WTC11 (cell line): ENCODE measurements at regions not wholly inside any gene's neighbourhood (a gene's known extent, or its start where the extent isn't known, plus 50 kb on each side); places are given as distances from the start of the nearest gene placed in this dataset.

Source experiments
- ATAC-seq: fragments of 200-7000 bp; cut with Tn5 transposase; 2 replicates; pipeline ENCODE4 v1.10.0; 2021; ENCODE audit warnings: mild to moderate bottlenecking, moderate library complexity
- CTCF ChIA-PET: fragments of 300-600 bp; sonication (Branson Sonifier 250); formaldehyde crosslinking; loops from one replicate; lab custom pipeline; 2021; ENCODE audit warnings: antibody characterized with exemption; lab: Charles Lee
- POLR2A ChIA-PET: fragments of 350-600 bp; sonication (Branson Sonifier 250); formaldehyde crosslinking; loops from one replicate; lab custom pipeline; 2021; ENCODE audit warnings: antibody characterized with exemption; lab: Charles Lee
- DNase-seq: peaks from one replicate; pipeline ENCODE4 v3.0.0; 2021; ENCODE audit warnings: low spot score
- H3K27ac Mint-ChIP-seq: 2 replicates; pipeline ENCODE4 v1.8.0; 2021; ENCODE audit warnings: mixed read lengths
- H3K27me3 Mint-ChIP-seq: 2 replicates; pipeline ENCODE4 v1.8.0; 2021; ENCODE audit warnings: low read depth, mild to moderate bottlenecking, moderate library complexity, mixed read lengths
- H3K36me3 Mint-ChIP-seq: 2 replicates; pipeline ENCODE4 v1.8.0; 2021; ENCODE audit warnings: mixed read lengths
- H3K4me1 Mint-ChIP-seq: 2 replicates; pipeline ENCODE4 v1.8.0; 2022; ENCODE audit warnings: mixed read lengths
- H3K4me3 Mint-ChIP-seq: 2 replicates; pipeline ENCODE4 v1.8.0; 2021; ENCODE audit warnings: mild to moderate bottlenecking, moderate library complexity, mixed read lengths
- H3K9me3 Mint-ChIP-seq: 2 replicates; pipeline ENCODE4 v1.8.0; 2021; ENCODE audit warnings: mixed read lengths
- CBFB ChIP-seq: sonication (generic); formaldehyde crosslinking; IDR thresholded peaks from 2 replicates; pipeline ENCODE4 v1.8.1; 2022; ENCODE audit warnings: mild to moderate bottlenecking, low read depth, missing genetic modification reagents
- CTCF ChIP-seq: fragments of 200-600 bp; IDR thresholded peaks from 2 replicates; pipeline ENCODE4 v1.8.0; 2022; ENCODE audit warnings: antibody characterized with exemption
- E2F4 ChIP-seq: sonication (generic); formaldehyde crosslinking; IDR thresholded peaks from 2 replicates; pipeline ENCODE4 v1.8.1; 2022; ENCODE audit warnings: low read depth, mild to moderate bottlenecking, moderate library complexity, missing genetic modification reagents, borderline replicate concordance
- EMX1 ChIP-seq: fragments of 250-450 bp; sonication (Bioruptor Pico); IDR thresholded peaks from 2 replicates; pipeline ENCODE4 v1.8.0; 2021; ENCODE audit warnings: mild to moderate bottlenecking
- ESRRA ChIP-seq: sonication (generic); formaldehyde crosslinking; IDR thresholded peaks from 2 replicates; pipeline ENCODE4 v1.8.1; 2022; ENCODE audit warnings: mild to moderate bottlenecking, missing genetic modification reagents, borderline replicate concordance
- JUN ChIP-seq: sonication (generic); formaldehyde crosslinking; IDR thresholded peaks from 2 replicates; pipeline ENCODE4 v1.8.0; 2023; ENCODE audit warnings: mild to moderate bottlenecking, missing genetic modification reagents
- NFE2L1 ChIP-seq: sonication (generic); formaldehyde crosslinking; IDR thresholded peaks from 2 replicates; pipeline ENCODE4 v1.8.1; 2023; ENCODE audit warnings: missing genetic modification reagents
- NFYB ChIP-seq: sonication (generic); formaldehyde crosslinking; conservative IDR thresholded peaks from 2 replicates; pipeline ENCODE4 v1.8.0; 2022; ENCODE audit warnings: low read depth, missing genetic modification reagents
- SMAD3 ChIP-seq: sonication (generic); formaldehyde crosslinking; IDR thresholded peaks from 2 replicates; pipeline ENCODE4 v1.8.0; 2022; ENCODE audit warnings: missing genetic modification reagents, mild to moderate bottlenecking, borderline replicate concordance
- TEAD1 ChIP-seq: sonication (generic); formaldehyde crosslinking; IDR thresholded peaks from 2 replicates; pipeline ENCODE4 v1.8.0; 2022; ENCODE audit warnings: mild to moderate bottlenecking, missing genetic modification reagents
- ZNF281 ChIP-seq: sonication (generic); formaldehyde crosslinking; IDR thresholded peaks from 2 replicates; pipeline ENCODE4 v1.8.0; 2023; ENCODE audit warnings: mild to moderate bottlenecking, missing genetic modification reagents
- TF ChIP-seq, protein P1 (sequence below): sonication (generic); formaldehyde crosslinking; conservative IDR thresholded peaks from 2 replicates; pipeline ENCODE4 v1.8.1; 2023; ENCODE audit warnings: mild to moderate bottlenecking, low read depth, missing genetic modification reagents, moderate library complexity
- TF ChIP-seq, protein P2 (sequence below): sonication (generic); formaldehyde crosslinking; IDR thresholded peaks from 2 replicates; pipeline ENCODE4 v1.8.0; 2022; ENCODE audit warnings: mild to moderate bottlenecking, missing genetic modification reagents
- TF ChIP-seq, protein P3 (sequence below): sonication (generic); formaldehyde crosslinking; IDR thresholded peaks from 2 replicates; pipeline ENCODE4 v1.8.0; 2022; ENCODE audit warnings: mild to moderate bottlenecking, missing genetic modification reagents
- TF ChIP-seq, protein P4 (sequence below): fragments of 250-450 bp; sonication (Bioruptor Pico); conservative IDR thresholded peaks from 2 replicates; pipeline ENCODE4 v1.9.0; 2021; ENCODE audit warnings: mild to moderate bottlenecking
- TF ChIP-seq, protein P5 (sequence below): fragments of 250-450 bp; sonication (Bioruptor Pico); IDR thresholded peaks from 2 replicates; pipeline ENCODE4 v1.9.0; 2021; ENCODE audit warnings: mild to moderate bottlenecking

GRCh38 chr6:15841937-15842726 lies 179.3 kb upstream of the DTNBP1 start:
- H3K4me1 Mint-ChIP-seq: peaks cover 20% of the 10 kb centered on the region
- ChIA-PET CTCF (interaction anchor here (1.5 kb wide), 1 partner anchor 151 kb away, joined by 5 read pairs; no protein-coding TSS in a partner anchor), POLR2A (no interaction called here)
- TF ChIP-seq SMAD3 (CRISPR knock-in tag) (no peak), JUN (CRISPR knock-in tag) (no peak)
- TF ChIP-seq, protein P1, sequence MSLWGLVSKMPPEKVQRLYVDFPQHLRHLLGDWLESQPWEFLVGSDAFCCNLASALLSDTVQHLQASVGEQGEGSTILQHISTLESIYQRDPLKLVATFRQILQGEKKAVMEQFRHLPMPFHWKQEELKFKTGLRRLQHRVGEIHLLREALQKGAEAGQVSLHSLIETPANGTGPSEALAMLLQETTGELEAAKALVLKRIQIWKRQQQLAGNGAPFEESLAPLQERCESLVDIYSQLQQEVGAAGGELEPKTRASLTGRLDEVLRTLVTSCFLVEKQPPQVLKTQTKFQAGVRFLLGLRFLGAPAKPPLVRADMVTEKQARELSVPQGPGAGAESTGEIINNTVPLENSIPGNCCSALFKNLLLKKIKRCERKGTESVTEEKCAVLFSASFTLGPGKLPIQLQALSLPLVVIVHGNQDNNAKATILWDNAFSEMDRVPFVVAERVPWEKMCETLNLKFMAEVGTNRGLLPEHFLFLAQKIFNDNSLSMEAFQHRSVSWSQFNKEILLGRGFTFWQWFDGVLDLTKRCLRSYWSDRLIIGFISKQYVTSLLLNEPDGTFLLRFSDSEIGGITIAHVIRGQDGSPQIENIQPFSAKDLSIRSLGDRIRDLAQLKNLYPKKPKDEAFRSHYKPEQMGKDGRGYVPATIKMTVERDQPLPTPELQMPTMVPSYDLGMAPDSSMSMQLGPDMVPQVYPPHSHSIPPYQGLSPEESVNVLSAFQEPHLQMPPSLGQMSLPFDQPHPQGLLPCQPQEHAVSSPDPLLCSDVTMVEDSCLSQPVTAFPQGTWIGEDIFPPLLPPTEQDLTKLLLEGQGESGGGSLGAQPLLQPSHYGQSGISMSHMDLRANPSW (CRISPR knock-in tag): no peak
- TF ChIP-seq, protein P2, sequence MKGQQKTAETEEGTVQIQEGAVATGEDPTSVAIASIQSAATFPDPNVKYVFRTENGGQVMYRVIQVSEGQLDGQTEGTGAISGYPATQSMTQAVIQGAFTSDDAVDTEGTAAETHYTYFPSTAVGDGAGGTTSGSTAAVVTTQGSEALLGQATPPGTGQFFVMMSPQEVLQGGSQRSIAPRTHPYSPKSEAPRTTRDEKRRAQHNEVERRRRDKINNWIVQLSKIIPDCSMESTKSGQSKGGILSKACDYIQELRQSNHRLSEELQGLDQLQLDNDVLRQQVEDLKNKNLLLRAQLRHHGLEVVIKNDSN (CRISPR knock-in tag): no peak
- H3K27me3 Mint-ChIP-seq: no peaks in the 10 kb centered on the region
- H3K27ac Mint-ChIP-seq: no peak overlapping the region
- H3K9me3 Mint-ChIP-seq: no peaks in the 10 kb centered on the region
- ATAC-seq: no peak
- no peak for DNase-seq
- H3K4me3 Mint-ChIP-seq: no peak overlapping the region
- no peaks in the 10 kb centered on the region for H3K36me3 Mint-ChIP-seq

- Mint-ChIP-seq H3K36me3 (no peaks in the 10 kb centered on the region), H3K27ac (no peak overlapping the region), H3K4me1 (peaks cover 20% of the 10 kb centered on the region), H3K9me3 (no peaks in the 10 kb centered on the region), H3K4me3 (no peak overlapping the region), H3K27me3 (no peaks in the 10 kb centered on the region)
- CTCF ChIA-PET: no interaction called here
- POLR2A ChIA-PET: no interaction called here
- no peak for DNase-seq
- ATAC-seq: no peak
- no peak for TF ChIP-seq CTCF
- no peak for TF ChIP-seq CBFB (CRISPR knock-in tag)
- no peak for TF ChIP-seq EMX1 (CRISPR knock-in tag)
- TF ChIP-seq, protein P3, sequence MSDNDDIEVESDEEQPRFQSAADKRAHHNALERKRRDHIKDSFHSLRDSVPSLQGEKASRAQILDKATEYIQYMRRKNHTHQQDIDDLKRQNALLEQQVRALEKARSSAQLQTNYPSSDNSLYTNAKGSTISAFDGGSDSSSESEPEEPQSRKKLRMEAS (CRISPR knock-in tag): no peak
- no peak for TF ChIP-seq E2F4 (CRISPR knock-in tag)
- TF ChIP-seq TEAD1 (CRISPR knock-in tag): no peak
- TF ChIP-seq, protein P4, sequence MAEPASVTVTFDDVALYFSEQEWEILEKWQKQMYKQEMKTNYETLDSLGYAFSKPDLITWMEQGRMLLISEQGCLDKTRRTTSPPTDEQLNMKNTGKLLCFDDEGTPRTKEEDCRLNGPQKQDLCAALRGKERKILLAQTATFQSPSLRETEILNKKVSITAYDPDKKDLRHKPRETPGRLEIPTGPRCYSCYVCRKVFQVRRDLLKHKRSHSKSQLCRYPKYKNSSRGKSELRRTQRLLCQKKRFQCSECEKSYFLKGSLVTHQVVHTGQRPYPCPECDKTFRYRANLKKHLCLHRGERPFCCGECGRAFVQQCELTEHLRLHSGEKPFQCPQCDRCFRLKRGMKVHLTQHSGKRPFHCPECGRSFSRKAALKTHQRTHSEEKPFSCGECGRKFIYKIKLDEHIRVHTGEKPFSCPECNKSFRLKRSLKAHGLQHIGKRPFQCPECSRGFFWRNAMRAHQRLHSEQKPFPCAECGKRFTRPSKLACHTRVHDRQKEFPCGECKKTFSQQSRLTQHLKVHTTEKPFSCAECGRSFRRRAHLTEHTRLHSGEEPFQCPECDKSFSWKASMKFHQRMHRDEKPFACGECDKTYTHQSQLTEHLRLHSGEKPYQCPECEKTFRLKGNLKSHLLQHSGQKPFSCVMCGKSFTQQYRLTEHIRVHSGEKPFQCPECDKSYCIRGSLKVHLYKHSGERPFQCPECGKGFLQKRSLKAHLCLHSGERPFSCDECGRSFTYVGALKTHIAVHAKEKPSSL (CRISPR knock-in tag): no peak
- no peak for TF ChIP-seq ZNF281 (CRISPR knock-in tag)
- TF ChIP-seq NFE2L1 (CRISPR knock-in tag): no peak
- no peak for TF ChIP-seq NFYB (CRISPR knock-in tag)
- TF ChIP-seq, protein P5, sequence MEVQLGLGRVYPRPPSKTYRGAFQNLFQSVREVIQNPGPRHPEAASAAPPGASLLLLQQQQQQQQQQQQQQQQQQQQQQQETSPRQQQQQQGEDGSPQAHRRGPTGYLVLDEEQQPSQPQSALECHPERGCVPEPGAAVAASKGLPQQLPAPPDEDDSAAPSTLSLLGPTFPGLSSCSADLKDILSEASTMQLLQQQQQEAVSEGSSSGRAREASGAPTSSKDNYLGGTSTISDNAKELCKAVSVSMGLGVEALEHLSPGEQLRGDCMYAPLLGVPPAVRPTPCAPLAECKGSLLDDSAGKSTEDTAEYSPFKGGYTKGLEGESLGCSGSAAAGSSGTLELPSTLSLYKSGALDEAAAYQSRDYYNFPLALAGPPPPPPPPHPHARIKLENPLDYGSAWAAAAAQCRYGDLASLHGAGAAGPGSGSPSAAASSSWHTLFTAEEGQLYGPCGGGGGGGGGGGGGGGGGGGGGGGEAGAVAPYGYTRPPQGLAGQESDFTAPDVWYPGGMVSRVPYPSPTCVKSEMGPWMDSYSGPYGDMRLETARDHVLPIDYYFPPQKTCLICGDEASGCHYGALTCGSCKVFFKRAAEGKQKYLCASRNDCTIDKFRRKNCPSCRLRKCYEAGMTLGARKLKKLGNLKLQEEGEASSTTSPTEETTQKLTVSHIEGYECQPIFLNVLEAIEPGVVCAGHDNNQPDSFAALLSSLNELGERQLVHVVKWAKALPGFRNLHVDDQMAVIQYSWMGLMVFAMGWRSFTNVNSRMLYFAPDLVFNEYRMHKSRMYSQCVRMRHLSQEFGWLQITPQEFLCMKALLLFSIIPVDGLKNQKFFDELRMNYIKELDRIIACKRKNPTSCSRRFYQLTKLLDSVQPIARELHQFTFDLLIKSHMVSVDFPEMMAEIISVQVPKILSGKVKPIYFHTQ (CRISPR knock-in tag): no peak
- TF ChIP-seq ESRRA (CRISPR knock-in tag): no peak
- TF ChIP-seq JUN (CRISPR knock-in tag): no peak
Measured at GRCh38 chr6:15839969-15840541, 177.2 kb upstream of the DTNBP1 start.
